ENCODE measurements at regions not wholly inside any gene's neighbourhood (a gene's known extent, or its start where the extent isn't known, plus 50 kb on each side); places are given as distances from the start of the nearest gene placed in this dataset.
"Not testable (repeated sequence)": the region's sequence is repeated elsewhere in the genome, so short reads cannot be mapped to it uniquely, and the experiment has no call there.

DNA sequence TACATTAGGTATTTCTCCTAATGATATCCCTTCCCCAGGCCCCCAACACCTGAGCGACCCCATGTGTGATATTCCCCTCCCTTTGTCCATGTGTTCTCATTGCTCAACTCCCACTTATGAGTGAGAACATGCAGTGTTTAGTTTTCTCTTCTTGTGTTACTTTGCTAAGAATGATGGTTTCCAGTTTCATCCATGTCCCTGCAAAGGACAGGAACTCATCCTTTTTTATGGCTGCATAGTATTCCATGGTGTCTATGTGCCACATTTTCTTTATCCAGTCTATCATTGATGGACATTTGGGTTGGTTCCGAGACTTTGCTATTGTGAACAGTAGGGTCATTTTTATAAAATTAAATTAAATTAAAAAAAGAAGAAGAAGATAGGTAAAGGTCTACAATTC, 187.3 kb upstream of the PFKP start:
- H3K9me3 Mint-ChIP-seq; H3K4me3 Mint-ChIP-seq; DNase-seq; intact Hi-C loops (cut with micrococcal nuclease); H3K27ac Mint-ChIP-seq; CTCF ChIA-PET; H3K36me3 Mint-ChIP-seq (ENCODE audit: low read depth); H3K4me1 Mint-ChIP-seq (ENCODE audit: low read depth): not testable (repeated sequence)
- peaks cover 26% of the 10 kb centered on the region for H3K27me3 Mint-ChIP-seq (ENCODE audit: low read depth)

DNA sequence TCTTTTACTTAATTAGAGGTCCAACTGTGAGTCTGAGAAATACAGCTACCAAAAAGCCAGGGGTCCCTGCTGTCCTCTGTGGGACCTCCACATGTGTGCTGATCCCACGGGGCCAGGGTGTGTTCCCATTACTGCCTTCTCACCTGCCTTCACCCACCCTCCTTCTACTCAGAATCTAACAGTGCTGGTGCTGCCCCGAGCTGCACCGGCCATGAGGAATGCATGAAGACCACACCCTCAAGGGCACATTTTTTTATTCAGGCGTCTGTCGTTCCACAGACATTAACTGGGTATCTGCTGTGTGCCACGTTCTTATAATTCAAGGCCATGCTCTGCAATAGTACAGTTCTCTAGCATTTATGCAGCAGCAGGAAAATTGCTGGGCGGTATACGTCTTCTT, 188.5 kb upstream of the PFKP start:
- DNase-seq = no peak
- Mint-ChIP-seq H3K4me3 (no peak overlapping the region), H3K4me1 (ENCODE audit: low read depth) (no peaks in the 10 kb centered on the region), H3K27ac (no peak overlapping the region), H3K36me3 (ENCODE audit: low read depth) (no peaks in the 10 kb centered on the region), H3K9me3 (no peaks in the 10 kb centered on the region), H3K27me3 (ENCODE audit: low read depth) (peaks cover 23% of the 10 kb centered on the region)
- CTCF ChIA-PET = interaction anchor here (0.6 kb wide), 1 partner anchor 38 kb away, joined by 3 read pairs; no protein-coding TSS in a partner anchor
- intact Hi-C loops (cut with micrococcal nuclease) = no loop called here

GRCh38 chr10:2876032-2876431, 191.3 kb upstream of the PFKP start:
- Mint-ChIP-seq H3K27me3 (ENCODE audit: low read depth) (peaks cover 22% of the 10 kb centered on the region), H3K4me3 (no peak overlapping the region), H3K27ac (no peak overlapping the region), H3K9me3 (no peaks in the 10 kb centered on the region), H3K36me3 (ENCODE audit: low read depth) (no peaks in the 10 kb centered on the region), H3K4me1 (ENCODE audit: low read depth) (no peaks in the 10 kb centered on the region)
- CTCF ChIA-PET = no interaction called here
- intact Hi-C loops (cut with micrococcal nuclease) = no loop called here
- no peak for DNase-seq

DNA sequence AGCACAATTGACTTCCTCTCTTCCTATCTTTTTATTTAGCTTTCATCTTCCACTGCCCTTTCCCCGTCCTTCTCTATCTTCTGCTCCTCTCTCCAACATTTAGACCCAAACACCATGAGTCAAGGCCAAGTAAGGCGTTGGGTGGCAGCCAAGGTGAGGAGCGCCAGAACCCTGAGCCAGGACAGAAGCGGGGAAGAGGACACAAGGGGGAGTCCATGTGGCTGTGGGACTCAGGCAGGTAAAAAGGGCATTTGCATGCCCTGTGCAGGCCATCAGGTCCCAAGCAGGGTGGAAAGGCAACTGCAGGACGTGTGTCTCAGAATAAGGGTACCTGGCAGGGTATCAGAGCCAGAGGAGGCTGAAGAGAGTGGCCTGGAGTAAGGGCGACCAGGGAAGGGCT, 192.4 kb upstream of the PFKP start:
- CTCF ChIA-PET = no interaction called here
- peaks cover 20% of the 10 kb centered on the region for H3K27me3 Mint-ChIP-seq (ENCODE audit: low read depth)
- no peak for DNase-seq
- intact Hi-C loops (cut with micrococcal nuclease) = no loop called here
- H3K4me1 Mint-ChIP-seq (ENCODE audit: low read depth) = no peaks in the 10 kb centered on the region
- H3K4me3 Mint-ChIP-seq = no peak overlapping the region
- H3K27ac Mint-ChIP-seq = no peak overlapping the region
- no peaks in the 10 kb centered on the region for H3K9me3 Mint-ChIP-seq
- no peaks in the 10 kb centered on the region for H3K36me3 Mint-ChIP-seq (ENCODE audit: low read depth)

GRCh38 chr10:2873769-2874168, 193.6 kb upstream of the PFKP start:
- no peaks in the 10 kb centered on the region for H3K9me3 Mint-ChIP-seq
- intact Hi-C loops (cut with micrococcal nuclease) = no loop called here
- peaks cover 18% of the 10 kb centered on the region for H3K27me3 Mint-ChIP-seq (ENCODE audit: low read depth)
- H3K4me1 Mint-ChIP-seq (ENCODE audit: low read depth) = no peaks in the 10 kb centered on the region
- no peaks in the 10 kb centered on the region for H3K36me3 Mint-ChIP-seq (ENCODE audit: low read depth)
- CTCF ChIA-PET = no interaction called here
- no peak overlapping the region for H3K27ac Mint-ChIP-seq
- H3K4me3 Mint-ChIP-seq = no peak overlapping the region
- DNase-seq = no peak

GRCh38 chr10:2871673-2872219, 195.6 kb upstream of the PFKP start:
- DNase-seq = no peak
- CTCF ChIA-PET = no interaction called here
- Mint-ChIP-seq H3K4me1 (ENCODE audit: low read depth) (no peaks in the 10 kb centered on the region), H3K4me3 (no peak overlapping the region), H3K36me3 (ENCODE audit: low read depth) (no peaks in the 10 kb centered on the region), H3K27me3 (ENCODE audit: low read depth) (peaks cover 23% of the 10 kb centered on the region), H3K9me3 (no peaks in the 10 kb centered on the region), H3K27ac (no peak overlapping the region)
- intact Hi-C loops (cut with micrococcal nuclease) = no loop called here

- CTCF ChIA-PET = no interaction called here
- H3K27ac Mint-ChIP-seq = no peak overlapping the region
- no peak overlapping the region for H3K4me3 Mint-ChIP-seq
- DNase-seq = no peak
- intact Hi-C loops (cut with micrococcal nuclease) = no loop called here
- H3K27me3 Mint-ChIP-seq (ENCODE audit: low read depth) = peaks cover 23% of the 10 kb centered on the region
- no peaks in the 10 kb centered on the region for H3K4me1 Mint-ChIP-seq (ENCODE audit: low read depth)
- H3K9me3 Mint-ChIP-seq = no peaks in the 10 kb centered on the region
- no peaks in the 10 kb centered on the region for H3K36me3 Mint-ChIP-seq (ENCODE audit: low read depth)
These were observed 196.7 kb upstream of the PFKP start for GRCh38 chr10:2870654-2871053.

DNA sequence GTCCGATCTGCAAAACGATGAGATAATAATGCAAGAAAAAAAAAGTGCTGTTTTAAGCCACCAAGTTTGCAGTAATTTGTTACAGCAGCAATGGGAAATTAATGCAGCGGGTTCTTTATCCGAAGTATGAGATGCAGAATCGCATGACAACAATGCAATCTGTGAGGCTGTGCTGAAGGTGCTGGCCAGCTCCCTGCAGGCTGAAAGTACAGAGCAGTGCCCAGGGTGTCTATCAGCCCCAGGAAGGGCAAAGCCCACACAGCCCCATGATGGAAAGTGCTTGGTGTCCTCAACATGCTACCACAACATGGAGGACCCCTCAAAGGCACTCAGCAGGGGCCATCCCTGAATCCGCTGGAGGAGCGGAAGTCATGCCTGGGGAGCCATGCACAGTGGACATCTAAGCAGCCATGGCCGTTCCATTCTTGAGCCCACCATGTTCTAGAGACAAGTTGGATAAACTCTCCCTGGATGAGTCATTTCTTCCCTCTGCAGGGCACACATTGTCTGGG, 199.5 kb upstream of the PFKP start:
- no peaks in the 10 kb centered on the region for H3K9me3 Mint-ChIP-seq
- intact Hi-C loops (cut with micrococcal nuclease) = no loop called here
- CTCF ChIA-PET = no interaction called here
- no peaks in the 10 kb centered on the region for H3K4me1 Mint-ChIP-seq (ENCODE audit: low read depth)
- no peak for DNase-seq
- H3K27ac Mint-ChIP-seq = no peak overlapping the region
- H3K36me3 Mint-ChIP-seq (ENCODE audit: low read depth) = no peaks in the 10 kb centered on the region
- no peak overlapping the region for H3K4me3 Mint-ChIP-seq
- H3K27me3 Mint-ChIP-seq (ENCODE audit: low read depth) = peaks cover 23% of the 10 kb centered on the region

DNA sequence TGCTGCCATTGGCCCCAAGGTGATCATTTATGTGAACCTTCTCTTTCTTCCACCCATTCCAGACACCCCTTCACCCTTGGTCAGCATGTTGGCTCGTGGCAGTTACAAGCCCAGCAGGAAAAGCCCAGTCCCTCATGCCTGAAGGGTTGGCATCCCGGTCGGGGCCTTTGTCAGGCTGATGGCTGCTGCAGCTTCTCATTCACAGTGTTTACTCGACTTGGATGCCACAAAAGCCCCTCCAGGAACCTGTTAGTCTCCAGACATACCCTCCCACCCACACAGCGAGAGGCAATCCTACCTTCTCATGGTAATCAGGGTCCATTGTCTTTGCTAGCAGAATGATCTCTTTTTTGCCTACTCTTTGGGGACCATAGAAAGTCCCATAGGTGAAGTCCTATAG, 200.8 kb upstream of the PFKP start:
- H3K36me3 Mint-ChIP-seq (ENCODE audit: low read depth) = no peaks in the 10 kb centered on the region
- intact Hi-C loops (cut with micrococcal nuclease) = no loop called here
- H3K27ac Mint-ChIP-seq = no peak overlapping the region
- H3K27me3 Mint-ChIP-seq (ENCODE audit: low read depth) = peaks cover 25% of the 10 kb centered on the region
- no peak overlapping the region for H3K4me3 Mint-ChIP-seq
- no peak for DNase-seq
- H3K9me3 Mint-ChIP-seq = no peaks in the 10 kb centered on the region
- CTCF ChIA-PET = no interaction called here
- no peaks in the 10 kb centered on the region for H3K4me1 Mint-ChIP-seq (ENCODE audit: low read depth)

DNA sequence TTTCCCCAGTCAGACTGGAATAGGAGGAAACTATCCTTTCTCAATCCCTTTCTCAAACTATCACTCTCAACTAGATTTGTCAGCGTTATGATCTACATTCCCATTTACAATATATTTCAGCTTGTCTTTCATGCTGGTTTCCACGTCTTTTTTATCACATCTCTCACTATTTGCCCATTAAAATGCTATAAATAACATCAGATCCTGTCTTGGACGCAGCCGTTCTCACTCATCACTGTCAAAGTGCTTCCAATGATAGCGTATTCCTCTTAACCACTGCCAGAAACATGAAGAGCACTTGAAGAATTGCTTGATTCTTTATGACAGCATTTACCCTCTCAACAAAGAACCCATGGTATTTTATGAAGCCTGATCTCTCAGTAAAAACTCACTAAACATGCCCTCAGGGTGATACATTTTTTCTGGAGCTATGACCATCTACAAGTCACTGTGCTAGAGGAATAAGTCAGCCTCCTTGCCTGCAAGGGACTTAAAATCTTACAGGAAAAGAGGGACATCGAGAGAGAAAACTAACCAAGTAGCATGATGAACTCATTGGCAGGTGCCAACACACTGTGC, 205.6 kb upstream of the PFKP start:
- Mint-ChIP-seq H3K4me1 (ENCODE audit: low read depth) (no peaks in the 10 kb centered on the region), H3K27ac (no peak overlapping the region), H3K36me3 (ENCODE audit: low read depth) (no peaks in the 10 kb centered on the region), H3K9me3 (peaks cover 9% of the 10 kb centered on the region), H3K4me3 (no peak overlapping the region), H3K27me3 (ENCODE audit: low read depth) (peaks cover 9% of the 10 kb centered on the region)
- intact Hi-C loops (cut with micrococcal nuclease) = no loop called here
- no peak for DNase-seq
- CTCF ChIA-PET = no interaction called here

- Mint-ChIP-seq H3K36me3 (ENCODE audit: low read depth) (no peaks in the 10 kb centered on the region), H3K27ac (no peak overlapping the region), H3K4me3 (no peak overlapping the region), H3K4me1 (ENCODE audit: low read depth) (no peaks in the 10 kb centered on the region), H3K27me3 (ENCODE audit: low read depth) (peaks cover 22% of the 10 kb centered on the region), H3K9me3 (peaks cover 9% of the 10 kb centered on the region)
- CTCF ChIA-PET = no interaction called here
- intact Hi-C loops (cut with micrococcal nuclease) = no loop called here
- no peak for DNase-seq
These were observed 208.9 kb upstream of the PFKP start for GRCh38 chr10:2858452-2858851.

DNA sequence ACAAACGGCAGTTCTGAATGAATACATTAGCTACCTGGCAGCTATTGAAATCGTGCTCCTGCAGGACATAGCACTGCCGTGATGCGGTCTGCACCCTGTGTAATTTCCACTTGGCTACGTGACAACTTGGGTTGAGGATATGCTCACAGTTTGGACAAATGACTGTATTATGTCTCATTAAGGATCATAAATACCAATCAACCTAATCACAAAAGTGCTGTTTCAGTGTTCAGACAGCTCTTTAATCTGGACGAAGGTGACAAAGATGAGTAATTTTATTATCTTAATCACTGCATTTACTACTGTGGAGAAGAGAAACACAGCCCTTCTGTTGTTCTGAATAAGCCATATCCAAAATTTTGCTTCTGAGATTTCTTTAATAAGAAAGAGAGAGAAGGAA, 210.8 kb upstream of the PFKP start:
- no peak for DNase-seq
- H3K9me3 Mint-ChIP-seq = peaks cover 9% of the 10 kb centered on the region
- H3K36me3 Mint-ChIP-seq (ENCODE audit: low read depth) = no peaks in the 10 kb centered on the region
- no peak overlapping the region for H3K27ac Mint-ChIP-seq
- peaks cover 15% of the 10 kb centered on the region for H3K27me3 Mint-ChIP-seq (ENCODE audit: low read depth)
- H3K4me3 Mint-ChIP-seq = no peak overlapping the region
- intact Hi-C loops (cut with micrococcal nuclease) = no loop called here
- H3K4me1 Mint-ChIP-seq (ENCODE audit: low read depth) = no peaks in the 10 kb centered on the region
- CTCF ChIA-PET = no interaction called here

- Mint-ChIP-seq H3K27ac (no peak overlapping the region), H3K4me3 (no peak overlapping the region), H3K9me3 (no peaks in the 10 kb centered on the region), H3K27me3 (ENCODE audit: low read depth) (peaks cover 18% of the 10 kb centered on the region), H3K36me3 (ENCODE audit: low read depth) (no peaks in the 10 kb centered on the region), H3K4me1 (ENCODE audit: low read depth) (no peaks in the 10 kb centered on the region)
- no peak for DNase-seq
- intact Hi-C loops (cut with micrococcal nuclease) = no loop called here
- CTCF ChIA-PET = no interaction called here
These were observed 214.6 kb upstream of the PFKP start for GRCh38 chr10:2852574-2853323.

Measured in activated naive CD4-positive, alpha-beta T cell treated with anti-CD3 and anti-CD28 coated beads for 36 hours (primary cell).